Peyer's patch (tissue), 4 donors: ENCODE measurements at regions not wholly inside any gene's neighbourhood (a gene's known extent, or its start where the extent isn't known, plus 50 kb on each side); places are given as distances from the start of the nearest gene placed in this dataset.

Experiments used
- DNase-seq, 3 donors: peaks; one replicate each; pipeline ENCODE4 v3.0.0-alpha.2; 2017 to 2019
- H3K27ac ChIP-seq, 4 donors: fragments of 200-600 bp; sonication (generic); one replicate each; pipeline ENCODE4 v1.5.1; 2016 to 2019
- H3K27me3 ChIP-seq, 2 donors: fragments of 200-600 bp; sonication (generic); one replicate each; pipeline ENCODE4 v1.5.1; 2019
- H3K36me3 ChIP-seq, 3 donors: fragments of 200-600 bp; sonication (generic); one replicate each; pipeline ENCODE4 v1.5.1; 2016 to 2019
- H3K4me1 ChIP-seq, 4 donors: fragments of 200-600 bp; sonication (generic); one replicate each; pipeline ENCODE4 v1.5.1; 2016 to 2019
- H3K4me3 ChIP-seq, 4 donors: fragments of 200-600 bp; sonication (generic); 1 replicate in 3 of 4; 2 replicates in 1 of 4; pipeline ENCODE4 v1.5.1; 2016 to 2019; ENCODE audit warnings: mild to moderate bottlenecking in 1 of 4
- H3K9me3 ChIP-seq, 4 donors: fragments of 200-600 bp; sonication (generic); one replicate each; pipeline ENCODE4 v1.5.1; 2016 to 2019; ENCODE audit warnings: mild to moderate bottlenecking in 1 of 4
- CTCF ChIP-seq, 6 experiments: fragments of 450-650 bp in 4 of 6; fragments of 200-600 bp in 2 of 6; sonication (generic) in 1 of 6; IDR thresholded peaks; one replicate each; pipeline ENCODE4 v1.5.1; 2017 to 2019; ENCODE audit warnings: antibody characterized with exemption in 6 of 6, mild to moderate bottlenecking in 3 of 6, moderate library complexity in 1 of 6
- POLR2A ChIP-seq, 2 donors: fragments of 450-650 bp; IDR thresholded peaks; one replicate each; pipeline ENCODE4 v1.5.1; 2017; ENCODE audit warnings: antibody characterized with exemption in 2 of 2, mild to moderate bottlenecking in 2 of 2, moderate library complexity in 2 of 2

DNA sequence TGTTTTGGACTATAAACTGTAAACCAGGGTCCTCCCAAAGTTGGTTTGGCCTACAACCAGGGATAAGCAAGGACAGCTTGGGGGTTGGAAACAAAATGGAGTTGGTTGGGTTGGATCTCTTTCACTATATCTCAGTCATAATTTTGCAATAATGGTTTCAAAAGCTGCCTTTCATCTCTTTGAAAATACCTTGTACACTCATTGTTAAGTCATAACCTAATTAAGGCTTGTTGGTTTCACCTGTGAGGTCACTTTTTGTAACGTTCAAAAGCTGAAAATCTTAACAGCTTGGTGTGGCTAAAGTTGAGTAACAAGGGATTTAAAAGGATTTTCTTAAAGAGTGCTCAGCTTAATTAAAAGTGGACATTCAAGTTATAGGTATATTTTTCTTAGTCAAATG is 476.1 kb downstream of the IPMK start:
- H3K27ac ChIP-seq = no peak overlapping the region
- no peak for DNase-seq
- no peaks in the 10 kb centered on the region for H3K36me3 ChIP-seq
- TF ChIP-seq POLR2A (IDR thresholded peaks at IDR 0.05) = no peak
- TF ChIP-seq CTCF (IDR thresholded peaks at IDR 0.05) = no peak
- H3K27me3 ChIP-seq = no peaks in the 10 kb centered on the region
- H3K9me3 ChIP-seq = no peaks in the 10 kb centered on the region
- no peaks in the 10 kb centered on the region for H3K4me1 ChIP-seq
- no peak overlapping the region for H3K4me3 ChIP-seq

DNA sequence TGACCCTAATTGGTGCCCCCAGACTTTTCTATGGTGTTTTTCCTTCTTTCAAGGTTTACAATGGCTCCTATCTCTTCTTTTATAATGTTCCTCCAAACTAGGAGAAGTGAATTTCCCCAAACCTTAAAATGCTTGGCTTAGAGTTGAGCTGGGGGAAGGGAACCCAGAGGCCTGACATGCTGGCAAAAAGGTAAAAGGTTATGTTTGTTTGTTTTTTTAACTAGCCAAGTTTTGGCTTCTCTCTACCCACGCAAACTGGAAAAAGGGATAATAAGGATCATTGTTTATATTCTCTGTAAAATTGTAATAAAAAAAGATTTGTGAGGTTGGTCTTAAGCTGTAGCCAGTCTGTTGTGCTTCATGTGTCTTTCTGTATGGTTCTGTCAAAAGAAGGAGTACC is 477.0 kb downstream of the IPMK start:
- H3K4me3 ChIP-seq = no peak overlapping the region
- H3K27ac ChIP-seq = no peak overlapping the region
- H3K4me1 ChIP-seq = no peaks in the 10 kb centered on the region
- H3K9me3 ChIP-seq = no peaks in the 10 kb centered on the region
- no peak for TF ChIP-seq POLR2A (IDR thresholded peaks at IDR 0.05)
- no peak for TF ChIP-seq CTCF (IDR thresholded peaks at IDR 0.05)
- DNase-seq = no peak
- no peaks in the 10 kb centered on the region for H3K27me3 ChIP-seq
- no peaks in the 10 kb centered on the region for H3K36me3 ChIP-seq

- Histone ChIP-seq H3K9me3 (no peaks in the 10 kb centered on the region), H3K4me1 (no peaks in the 10 kb centered on the region), H3K27me3 (no peaks in the 10 kb centered on the region), H3K27ac (no peak overlapping the region), H3K36me3 (no peaks in the 10 kb centered on the region), H3K4me3 (no peak overlapping the region)
- TF ChIP-seq CTCF (IDR thresholded peaks at IDR 0.05) = no peak
- TF ChIP-seq POLR2A (IDR thresholded peaks at IDR 0.05) = no peak
- DNase-seq = no peak
These were observed 479.6 kb downstream of the IPMK start for GRCh38 chr10:57788117-57788516.

DNA sequence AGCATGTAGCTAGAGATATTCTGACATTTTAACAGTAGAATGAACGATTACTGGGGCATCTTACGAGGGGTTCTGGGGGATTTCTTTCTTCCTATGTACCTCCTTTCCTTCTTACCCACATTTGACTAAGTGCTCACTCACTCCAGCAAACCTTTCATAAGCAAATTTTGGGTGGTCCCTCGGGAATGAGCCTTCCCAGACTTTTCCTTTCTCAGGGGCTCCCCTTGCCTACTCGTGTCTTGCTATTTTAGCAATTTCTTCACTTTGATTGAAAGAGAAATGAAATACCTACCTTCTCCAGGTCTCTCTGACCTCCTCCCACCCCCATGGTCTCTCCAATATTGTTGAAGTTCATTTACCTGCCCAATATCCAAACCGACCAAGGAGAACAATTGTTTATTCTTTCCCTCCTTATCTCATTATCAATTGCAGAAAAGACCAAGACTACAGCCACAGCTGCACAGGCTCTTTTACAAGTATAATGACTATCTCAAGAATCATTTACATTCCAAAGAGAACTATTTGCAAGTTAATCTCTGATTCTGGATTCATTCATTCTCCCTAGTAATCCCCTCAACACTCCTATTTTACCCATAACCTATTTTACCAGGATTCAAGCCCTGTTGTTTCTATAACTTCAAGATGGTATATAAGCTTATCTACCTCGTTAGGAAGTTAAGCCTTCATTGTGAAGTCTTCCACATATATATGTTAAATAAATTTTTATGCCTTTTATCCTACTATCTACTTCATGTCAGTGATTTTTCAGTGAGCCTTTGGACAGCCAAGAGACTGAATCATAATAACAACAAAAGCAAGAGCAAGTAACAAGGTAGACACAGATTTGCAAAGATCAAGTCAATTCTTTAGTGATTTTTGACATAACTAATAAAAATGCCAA is 480.6 kb downstream of the IPMK start:
- Histone ChIP-seq H3K9me3 (no peaks in the 10 kb centered on the region), H3K36me3 (no peaks in the 10 kb centered on the region), H3K4me1 (no peaks in the 10 kb centered on the region), H3K27me3 (no peaks in the 10 kb centered on the region), H3K4me3 (no peak overlapping the region), H3K27ac (no peak overlapping the region)
- DNase-seq = no peak
- TF ChIP-seq CTCF (IDR thresholded peaks at IDR 0.05) (no peak), POLR2A (IDR thresholded peaks at IDR 0.05) (no peak)

DNA sequence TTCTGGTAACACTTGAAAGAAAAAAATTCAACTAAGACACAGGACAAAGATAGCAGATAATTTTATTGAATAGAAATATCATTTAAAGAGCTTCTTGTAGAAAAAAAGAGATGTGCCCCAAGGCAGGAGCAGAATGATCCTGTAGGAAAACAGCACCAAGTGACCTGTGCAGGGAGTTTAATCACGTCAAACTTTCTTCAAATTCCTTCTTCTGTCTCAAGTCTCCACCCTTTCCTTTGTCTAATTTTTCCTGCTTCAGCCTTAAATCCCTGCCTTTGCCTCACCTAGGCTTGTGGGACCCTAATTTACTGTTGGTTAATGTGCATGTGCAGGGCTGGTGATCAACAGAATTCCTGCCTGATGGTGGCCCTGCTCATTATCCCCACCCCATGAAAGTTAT is 481.4 kb downstream of the IPMK start:
- Histone ChIP-seq H3K27me3 (no peaks in the 10 kb centered on the region), H3K4me3 (no peak overlapping the region), H3K9me3 (no peaks in the 10 kb centered on the region), H3K36me3 (no peaks in the 10 kb centered on the region), H3K27ac (no peak overlapping the region), H3K4me1 (no peaks in the 10 kb centered on the region)
- TF ChIP-seq CTCF (IDR thresholded peaks at IDR 0.05) = no peak
- TF ChIP-seq POLR2A (IDR thresholded peaks at IDR 0.05) = no peak
- DNase-seq = no peak
